GM23338 (cell line): ENCODE measurements at regions not wholly inside any gene's neighbourhood (a gene's known extent, or its start where the extent isn't known, plus 50 kb on each side); places are given as distances from the start of the nearest gene placed in this dataset.

Experiments
- ATAC-seq: fragments of 200-7000 bp; cut with Tn5 transposase; 3 replicates; pipeline ENCODE4 v1.9.1; 2020
- DNase-seq: peaks from one replicate; pipeline ENCODE4 v3.0.0-alpha.2; 2015; ENCODE audit warnings: low spot score
- H2AFZ ChIP-seq: fragments of 200-600 bp; sonication (generic); 2 replicates; pipeline ENCODE4 v1.8.0; 2016; ENCODE audit warnings: antibody characterized with exemption, mild to moderate bottlenecking, moderate library complexity
- H3F3A ChIP-seq: fragments of 200-600 bp; sonication (generic); replicated peaks from 2 replicates; pipeline ENCODE4 v1.8.0; 2017; ENCODE audit warnings: antibody characterized with exemption, mixed run types, low read depth
- H3K27ac ChIP-seq: fragments of 200-600 bp; sonication (generic); 2 replicates; pipeline ENCODE4 v1.6.1; 2016; ENCODE audit warnings: low read depth
- H3K27me3 ChIP-seq: fragments of 200-600 bp; sonication (generic); 2 replicates; pipeline ENCODE4 v1.8.0; 2016; ENCODE audit warnings: mild to moderate bottlenecking, mixed run types, moderate library complexity; ENCODE audit not compliant: insufficient read depth
- H3K36me3 ChIP-seq: fragments of 200-600 bp; sonication (generic); 2 replicates; pipeline ENCODE4 v1.8.0; 2016; ENCODE audit warnings: mild to moderate bottlenecking; ENCODE audit not compliant: insufficient read depth
- H3K4me1 ChIP-seq: fragments of 200-600 bp; sonication (generic); 2 replicates; pipeline ENCODE4 v1.8.0; 2016; ENCODE audit warnings: mild to moderate bottlenecking, moderate library complexity; ENCODE audit not compliant: insufficient read depth
- H3K4me2 ChIP-seq: fragments of 200-600 bp; sonication (generic); 2 replicates; pipeline ENCODE4 v1.7.1; 2017; ENCODE audit warnings: mixed run types
- H3K4me3 ChIP-seq: fragments of 200-600 bp; sonication (generic); 2 replicates; pipeline ENCODE4 v1.6.1; 2016; ENCODE audit warnings: mixed run types
- H3K79me2 ChIP-seq: fragments of 200-600 bp; sonication (generic); replicated peaks from 2 replicates; pipeline ENCODE4 v1.8.0; 2017; ENCODE audit warnings: mild to moderate bottlenecking; ENCODE audit not compliant: insufficient read depth
- H3K9me2 ChIP-seq: fragments of 200-600 bp; sonication (generic); 2 replicates; pipeline ENCODE4 v1.8.0; 2017; ENCODE audit not compliant: insufficient read depth
- H4K20me1 ChIP-seq: fragments of 200-600 bp; sonication (generic); replicated peaks from 2 replicates; pipeline ENCODE4 v1.8.0; 2017; ENCODE audit warnings: mild to moderate bottlenecking; ENCODE audit not compliant: insufficient read depth
- H3K27ac Mint-ChIP-seq: 2 replicates; pipeline ENCODE4 v1.8.0; 2020; ENCODE audit warnings: inconsistent platforms, mild to moderate bottlenecking, moderate library complexity, mixed read lengths
- H3K27me3 Mint-ChIP-seq: 3 replicates; pipeline ENCODE4 v1.8.0; 2022; ENCODE audit warnings: low read depth, mild to moderate bottlenecking, moderate library complexity, mixed read lengths, inconsistent platforms; ENCODE audit not compliant: insufficient read depth, poor library complexity
- H3K36me3 Mint-ChIP-seq: 3 replicates; pipeline ENCODE4 v1.8.0; 2021; ENCODE audit warnings: low read depth, mild to moderate bottlenecking, inconsistent platforms, moderate library complexity, mixed read lengths
- H3K4me1 Mint-ChIP-seq: 3 replicates; pipeline ENCODE4 v1.8.0; 2020; ENCODE audit warnings: mild to moderate bottlenecking, inconsistent platforms, mixed read lengths
- H3K4me3 Mint-ChIP-seq: 3 replicates; pipeline ENCODE4 v1.8.0; 2021; ENCODE audit warnings: moderate library complexity, mild to moderate bottlenecking, inconsistent platforms, mixed read lengths
- H3K9me3 Mint-ChIP-seq: 3 replicates; pipeline ENCODE4 v1.8.0; 2020; ENCODE audit warnings: moderate library complexity, mild to moderate bottlenecking, inconsistent platforms, mixed read lengths
- CREB1 ChIP-seq: fragments of 250-450 bp; sonication (Bioruptor Pico); IDR thresholded peaks from 2 replicates; pipeline ENCODE4 v1.5.0; 2020; ENCODE audit warnings: low read depth, mild to moderate bottlenecking, moderate library complexity
- CTCF ChIP-seq, 2 experiments: fragments of 200-600 bp in 1 of 2; sonication (generic) in 1 of 2; conservative IDR thresholded peaks; 2 replicates each; pipeline versions ENCODE4 v1.5.1 to v1.6.1; 2016 to 2017; ENCODE audit warnings: antibody characterized with exemption in 2 of 2, low read depth in 2 of 2, mild to moderate bottlenecking in 2 of 2, moderate library complexity in 1 of 2
- ETS1 ChIP-seq: IDR thresholded peaks from 2 replicates; pipeline ENCODE4 v1.6.1; 2016; ENCODE audit warnings: antibody characterized with exemption
- EZH2 ChIP-seq: fragments of 200-600 bp; sonication (generic); IDR thresholded peaks from one replicate; pipeline ENCODE4 v1.8.0; 2017; ENCODE audit warnings: antibody characterized with exemption, mild to moderate bottlenecking, low read depth; ENCODE audit not compliant: unreplicated experiment
- JUNB ChIP-seq: IDR thresholded peaks from one replicate; pipeline ENCODE4 v1.6.1; 2016; ENCODE audit warnings: antibody characterized with exemption; ENCODE audit not compliant: unreplicated experiment
- NANOG ChIP-seq: IDR thresholded peaks from 2 replicates; pipeline ENCODE4 v1.6.1; 2016; ENCODE audit warnings: antibody characterized with exemption, borderline replicate concordance
- POLR2AphosphoS5 ChIP-seq: IDR thresholded peaks from 2 replicates; pipeline ENCODE4 v1.6.1; 2016; ENCODE audit warnings: antibody characterized with exemption, low read depth
- REST ChIP-seq: IDR thresholded peaks from one replicate; pipeline ENCODE4 v1.6.1; 2018; ENCODE audit warnings: antibody characterized with exemption; ENCODE audit not compliant: unreplicated experiment
- STAT1 ChIP-seq: IDR thresholded peaks from one replicate; pipeline ENCODE4 v1.6.1; 2016; ENCODE audit warnings: antibody characterized with exemption; ENCODE audit not compliant: unreplicated experiment
- ZNF114 ChIP-seq: fragments of 250-450 bp; sonication (Bioruptor Pico); IDR thresholded peaks from 2 replicates; pipeline ENCODE4 v1.5.0; 2020; ENCODE audit warnings: mild to moderate bottlenecking, moderate library complexity
- ZNF331 ChIP-seq: fragments of 250-450 bp; sonication (Bioruptor Pico); IDR thresholded peaks from 2 replicates; pipeline ENCODE4 v1.5.0; 2020; ENCODE audit warnings: low read depth, mild to moderate bottlenecking, moderate library complexity
- ZNF462 ChIP-seq: fragments of 250-450 bp; sonication (Bioruptor Pico); IDR thresholded peaks from 2 replicates; pipeline ENCODE4 v1.5.0; 2020; ENCODE audit warnings: mild to moderate bottlenecking, moderate library complexity

- Histone ChIP-seq H3F3A (no peaks in the 10 kb centered on the region), H3K36me3 (no peaks in the 10 kb centered on the region), H4K20me1 (no peaks in the 10 kb centered on the region), H3K27me3 (no peaks in the 10 kb centered on the region), H3K4me2 (no peak overlapping the region), H3K4me3 (no peak overlapping the region), H3K79me2 (no peaks in the 10 kb centered on the region), H3K27ac (no peak overlapping the region), H3K9me2 (peaks cover 3% of the 10 kb centered on the region; the same call in 1 of the 2 replicates), H3K4me1 (no peaks in the 10 kb centered on the region), H2AFZ (no peak overlapping the region)
- no peak overlapping the region for H3K4me3 Mint-ChIP-seq
- H3K27me3 Mint-ChIP-seq, result peaks cover 3% of the 10 kb centered on the region
- TF ChIP-seq POLR2AphosphoS5, result no peak
- TF ChIP-seq ZNF114 (CRISPR knock-in tag), result no peak
- no peak for TF ChIP-seq ETS1
- TF ChIP-seq REST, result no peak
- TF ChIP-seq CREB1, result no peak
- no peak for TF ChIP-seq NANOG
- no peak for TF ChIP-seq ZNF331 (CRISPR knock-in tag)
- TF ChIP-seq CTCF (conservative IDR thresholded peaks at IDR 0.05; ENCODE audit: low read depth in 2 of 2), result no peak
- TF ChIP-seq ZNF462 (CRISPR knock-in tag), result no peak
- TF ChIP-seq JUNB, result no peak
- no peak for TF ChIP-seq EZH2
- TF ChIP-seq STAT1, result no peak
- DNase-seq, result no peak
- H3K4me1 Mint-ChIP-seq, result no peaks in the 10 kb centered on the region
- H3K36me3 Mint-ChIP-seq, result no peaks in the 10 kb centered on the region
- H3K9me3 Mint-ChIP-seq, result no peaks in the 10 kb centered on the region
- no peak for ATAC-seq
- no peak overlapping the region for H3K27ac Mint-ChIP-seq
Measured at GRCh38 chr5:159555084-159555483, 224.8 kb upstream of the IL12B start.
